ENCODE measurements at regions not wholly inside any gene's neighbourhood (a gene's known extent, or its start where the extent isn't known, plus 50 kb on each side); places are given as distances from the start of the nearest gene placed in this dataset.

- TF ChIP-seq POLR2AphosphoS5 (IDR thresholded peaks at IDR 0.05; ENCODE audit: insufficient read depth in 1 of 2, low read depth in 1 of 2) (no peak), CTCF (IDR thresholded peaks at IDR 0.05) (no peak), POLR2A (IDR thresholded peaks at IDR 0.05) (no peak)
Observed at GRCh38 chr14:44286201-44286600, 220.9 kb downstream of the FSCB start.
